HG02885 (cell line): ENCODE measurements at regions not wholly inside any gene's neighbourhood (a gene's known extent, or its start where the extent isn't known, plus 50 kb on each side); places are given as distances from the start of the nearest gene placed in this dataset.

Source experiments
- ATAC-seq: cut with Tn5 transposase; IDR thresholded peaks from one replicate; pipeline ENCODE4 v1.9.1; 2021; ENCODE audit warnings: mild to moderate bottlenecking; ENCODE audit not compliant: unreplicated experiment, poor library complexity

DNA sequence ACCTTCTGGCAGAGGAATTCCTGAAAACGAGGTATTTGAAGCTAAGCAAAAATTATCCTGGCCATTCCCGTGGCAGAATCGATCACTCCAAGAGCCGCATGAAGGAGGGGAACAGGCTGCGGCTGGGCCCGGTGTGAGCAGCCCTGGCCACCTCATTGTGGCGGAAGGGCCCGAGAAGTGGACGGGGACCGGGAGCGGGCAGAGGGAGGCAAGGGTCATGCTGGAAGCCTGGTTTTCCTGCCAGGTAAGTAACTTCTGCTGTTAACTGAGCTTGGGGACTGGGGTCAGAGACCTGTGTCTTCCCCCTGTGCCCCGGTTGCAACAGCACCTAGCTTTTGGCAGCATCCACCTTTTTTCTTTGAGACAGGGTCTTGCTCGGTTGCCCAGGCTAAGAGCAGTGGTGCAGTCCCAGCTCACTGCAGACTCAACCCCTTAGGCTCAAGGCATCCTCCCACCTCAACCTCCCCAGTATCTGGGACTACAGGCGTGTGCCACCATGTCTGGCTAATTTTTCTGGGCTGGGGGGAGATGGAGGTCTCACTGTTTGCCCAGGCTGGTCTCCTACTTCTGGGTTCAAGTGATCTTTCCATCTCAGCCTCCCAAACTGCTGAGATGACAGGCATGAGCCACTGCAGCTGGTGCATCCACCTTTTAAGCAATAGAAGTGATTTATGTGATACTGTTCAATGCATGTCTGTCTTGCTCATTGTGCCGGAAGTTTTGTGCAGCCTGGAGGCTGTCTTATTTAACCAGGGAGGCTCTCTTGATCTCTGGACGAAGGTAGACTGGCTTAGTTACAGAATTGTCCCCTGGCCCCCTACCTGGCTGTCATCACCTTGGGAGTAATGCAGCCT lies 174.0 kb upstream of the MYL2 start:
- no peak for ATAC-seq

- ATAC-seq: no peak
Observed at GRCh38 chr12:111093428-111094142, 173.2 kb upstream of the MYL2 start.

- ATAC-seq: no peak
Observed at GRCh38 chr12:111091051-111091450, 170.7 kb upstream of the MYL2 start.

- no peak for ATAC-seq
Observed at GRCh38 chr12:111089616-111090015, 169.2 kb upstream of the MYL2 start.

DNA sequence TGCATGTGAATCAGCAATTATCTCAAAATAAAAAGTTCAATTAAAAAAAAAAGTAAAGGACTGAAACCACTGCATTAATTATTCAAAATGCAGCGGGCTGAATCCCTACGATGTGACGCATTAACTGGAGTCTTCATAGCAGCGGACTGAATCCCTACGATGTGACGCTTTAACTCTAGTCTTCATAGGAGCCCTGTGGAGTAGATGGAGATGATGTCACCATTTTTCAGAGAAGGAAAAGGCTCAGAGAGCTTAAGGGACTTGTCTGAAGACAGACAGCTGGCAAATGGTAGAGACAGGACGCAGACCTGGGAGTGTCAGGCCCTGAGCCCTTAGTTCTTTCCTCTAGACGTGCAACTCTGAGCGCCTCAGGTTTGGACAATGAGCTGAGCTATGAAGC lies 168.0 kb upstream of the MYL2 start:
- no peak for ATAC-seq

GRCh38 chr12:111086947-111087700 lies 166.7 kb upstream of the MYL2 start:
- ATAC-seq: no peak

- no peak for ATAC-seq
Observed at GRCh38 chr12:111085096-111085495, 164.7 kb upstream of the MYL2 start.

- ATAC-seq: no peak
Observed at GRCh38 chr12:111084605-111085004, 164.2 kb upstream of the MYL2 start.

DNA sequence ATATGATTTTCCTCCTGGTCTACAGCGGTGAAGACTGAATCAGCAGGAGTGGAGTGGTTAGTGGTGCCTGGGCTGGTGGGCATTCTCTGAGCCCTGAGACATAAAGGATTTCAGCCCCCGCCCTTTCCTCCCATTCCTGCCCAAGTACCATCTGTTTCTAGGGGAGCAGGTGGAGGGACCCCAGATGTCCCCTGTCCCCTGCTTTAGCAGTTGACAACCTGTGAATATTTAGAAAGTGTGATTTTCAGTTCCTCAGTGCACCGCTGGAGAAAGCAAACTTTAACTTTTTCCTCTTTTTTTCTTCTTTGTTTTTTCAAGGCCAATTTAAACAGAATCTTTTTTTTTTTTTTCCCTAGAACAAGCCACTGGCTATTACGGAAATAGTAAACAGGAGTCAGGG lies 163.8 kb upstream of the MYL2 start:
- ATAC-seq: no peak

DNA sequence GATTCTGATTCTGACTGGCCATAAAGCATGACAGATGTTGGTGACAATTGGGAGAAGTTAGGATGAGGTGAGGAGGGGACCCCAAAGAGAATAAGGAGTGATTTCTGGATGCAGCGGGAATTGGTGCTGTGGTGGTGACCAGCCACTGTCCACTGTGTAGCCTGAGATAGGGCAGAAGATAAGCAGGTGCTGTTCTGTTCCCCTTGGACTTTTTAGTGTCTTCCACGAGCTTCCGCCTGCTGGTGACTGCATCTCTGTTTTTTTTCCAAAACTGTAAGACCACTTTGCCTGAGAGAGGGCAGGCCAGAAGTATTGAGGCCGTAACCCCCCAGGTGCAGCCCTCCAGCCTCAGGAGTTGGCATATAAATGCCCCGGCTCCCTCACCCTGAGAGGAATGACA lies 161.2 kb upstream of the MYL2 start:
- no peak for ATAC-seq

DNA sequence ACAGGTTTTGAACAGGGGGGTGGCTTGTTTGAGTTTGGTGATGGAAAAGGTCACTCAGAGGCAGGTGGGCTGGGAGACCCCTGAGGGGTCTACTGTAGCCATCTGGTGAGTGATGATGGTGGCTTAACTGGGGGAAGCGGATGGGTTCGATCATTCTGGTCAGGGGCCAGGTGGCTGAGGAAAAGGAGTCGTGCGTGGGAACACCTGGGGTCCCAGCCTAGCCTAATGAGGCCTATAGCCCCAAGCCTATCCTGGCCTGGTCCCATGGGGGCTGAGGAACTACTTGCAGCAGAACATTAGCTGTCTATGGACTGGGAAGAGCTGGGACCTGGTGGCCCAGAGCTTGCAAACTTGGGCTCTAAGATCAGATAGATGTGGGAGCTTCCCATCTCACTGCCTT lies 158.4 kb upstream of the MYL2 start:
- ATAC-seq: no peak

DNA sequence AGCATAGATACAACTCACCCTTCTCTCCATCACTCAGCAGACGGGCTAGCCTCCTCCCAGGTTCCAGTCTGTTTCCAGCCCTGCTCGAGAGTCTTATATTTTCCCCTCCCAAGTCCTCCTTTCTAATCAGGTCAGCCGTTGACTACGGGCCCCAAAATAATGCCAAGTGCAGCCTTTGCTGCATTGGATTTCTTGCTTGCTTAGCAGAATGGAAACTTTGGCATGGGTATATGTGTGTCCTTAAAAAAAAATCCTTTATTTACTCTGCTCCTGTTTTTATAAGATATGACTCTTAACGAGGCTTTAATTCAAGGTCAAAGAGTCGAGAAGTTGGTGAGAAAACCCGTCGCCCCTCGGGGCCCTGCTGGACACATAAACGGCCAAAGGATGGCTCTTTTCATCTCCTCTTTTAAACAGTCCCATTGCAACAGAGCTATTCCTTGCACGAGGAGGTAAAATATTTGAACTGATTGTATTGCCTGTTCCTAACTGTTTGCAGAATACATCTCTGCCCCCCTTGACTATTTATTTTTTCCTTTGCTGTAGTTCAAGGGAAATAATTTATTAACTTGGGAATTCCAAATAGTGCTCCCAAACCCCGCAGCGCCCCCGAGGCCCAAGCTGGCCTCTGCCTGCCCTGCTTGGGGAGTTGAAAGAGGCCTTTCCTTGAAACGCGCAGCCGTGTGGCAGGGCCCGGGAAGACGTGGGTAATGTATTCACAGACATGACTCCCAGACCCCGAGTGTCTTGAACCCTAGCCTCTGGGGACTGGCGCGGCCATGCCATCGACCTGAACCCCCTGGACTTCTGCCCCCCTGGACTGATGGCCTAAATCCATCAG lies 156.5 kb upstream of the MYL2 start:
- ATAC-seq: no peak

DNA sequence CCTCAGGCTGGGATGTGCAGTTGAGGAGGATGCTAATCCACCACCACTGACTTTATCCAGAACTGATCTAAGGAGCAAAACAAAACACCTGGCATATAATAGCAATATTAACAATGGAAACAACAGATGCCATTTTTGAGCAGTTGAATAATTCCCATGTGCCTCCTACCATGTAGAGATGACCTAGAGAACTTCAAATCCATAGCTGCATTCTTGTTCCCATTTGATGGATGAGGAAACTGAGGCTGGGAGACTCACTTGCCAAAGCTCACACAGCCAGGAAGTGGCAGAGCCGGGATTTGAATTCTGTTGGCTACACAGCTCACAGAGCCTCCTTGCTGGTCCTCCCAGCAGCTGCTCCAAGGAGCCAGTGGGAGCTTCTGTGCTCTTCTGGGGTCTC lies 155.8 kb upstream of the MYL2 start:
- ATAC-seq: no peak

- ATAC-seq: no peak
Observed at GRCh38 chr12:111074965-111075364, 154.6 kb upstream of the MYL2 start.

- no peak for ATAC-seq
Observed at GRCh38 chr12:111074559-111074958, 154.2 kb upstream of the MYL2 start.

DNA sequence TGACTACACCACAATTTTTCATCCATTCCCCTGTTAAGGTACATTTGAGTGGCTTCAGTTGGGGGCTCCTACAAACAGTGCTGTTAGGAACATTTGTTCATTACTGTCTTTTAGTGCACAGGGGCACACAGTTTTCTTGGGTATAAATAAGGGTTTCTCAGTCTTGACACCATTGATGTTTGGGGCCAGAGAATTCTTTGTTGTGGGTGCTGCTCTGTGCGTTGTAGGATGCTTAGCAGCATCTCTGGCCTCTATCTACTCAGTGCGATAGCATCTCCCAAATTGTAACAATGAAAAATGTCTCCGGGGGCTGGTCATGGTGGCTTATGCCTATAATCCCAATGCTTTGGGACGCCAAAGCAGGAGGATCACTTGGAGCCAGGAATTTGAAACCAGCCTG lies 153.0 kb upstream of the MYL2 start:
- ATAC-seq: no peak

DNA sequence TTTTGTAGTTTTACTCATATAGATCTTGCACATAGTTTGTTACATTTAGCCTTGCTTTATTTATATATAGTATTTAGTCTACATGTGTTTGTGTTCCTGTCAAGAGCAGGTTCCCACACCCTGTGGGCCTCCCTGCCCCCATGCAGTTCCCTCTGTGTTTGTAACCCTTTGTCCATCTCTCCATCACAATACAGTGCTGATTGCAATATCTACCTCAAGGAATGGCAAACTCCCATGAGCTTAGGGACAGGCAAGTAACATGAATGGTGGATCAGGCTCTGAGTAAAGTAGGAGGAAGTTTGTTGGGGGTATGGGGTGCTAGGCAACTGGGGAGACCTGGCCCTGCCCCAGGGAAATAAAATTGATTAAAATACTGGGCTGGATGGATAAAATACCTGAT lies 151.9 kb upstream of the MYL2 start:
- ATAC-seq: no peak

DNA sequence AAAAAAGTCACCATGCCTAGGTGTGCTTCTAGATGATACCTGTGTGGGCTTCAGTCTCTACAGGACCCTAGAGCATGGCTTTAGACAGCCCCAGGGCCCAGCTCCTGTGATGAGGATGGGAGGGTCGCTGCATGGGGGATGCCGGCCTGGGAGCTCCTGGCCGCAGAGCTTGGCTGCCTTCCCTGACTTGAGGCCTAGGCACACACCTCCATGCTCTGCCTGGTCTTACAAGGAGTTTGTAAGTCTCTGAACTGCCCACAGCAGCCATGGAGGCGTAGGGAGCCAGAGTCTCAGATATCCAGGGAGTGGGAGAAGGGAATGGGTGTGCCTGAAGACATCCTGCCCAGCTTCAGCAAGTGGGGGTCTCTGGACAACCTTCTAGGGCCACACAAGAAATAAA lies 149.5 kb upstream of the MYL2 start:
- no peak for ATAC-seq

GRCh38 chr12:111068290-111068689 lies 147.9 kb upstream of the MYL2 start:
- no peak for ATAC-seq

GRCh38 chr12:111067498-111067897 lies 147.1 kb upstream of the MYL2 start:
- no peak for ATAC-seq
